HFF-Myc (cell line): ENCODE measurements at regions not wholly inside any gene's neighbourhood (a gene's known extent, or its start where the extent isn't known, plus 50 kb on each side); places are given as distances from the start of the nearest gene placed in this dataset.

Experiments used
- DNase-seq: peaks from one replicate; pipeline ENCODE4 v3.0.0-alpha.2; 2011; ENCODE audit warnings: low read depth; ENCODE audit errors: extremely low read depth
- H3K4me3 ChIP-seq: replicated peaks from 2 replicates; pipeline ENCODE4 v1.5.1; 2011; ENCODE audit warnings: low read depth, mild to moderate bottlenecking, control low read depth, low read length
- TF ChIP-seq, protein P1 (sequence below): IDR thresholded peaks from 2 replicates; pipeline ENCODE4 v1.5.1; 2012; ENCODE audit warnings: mild to moderate bottlenecking, low read depth, low read length, control low read depth; ENCODE audit errors: missing control alignments

DNA sequence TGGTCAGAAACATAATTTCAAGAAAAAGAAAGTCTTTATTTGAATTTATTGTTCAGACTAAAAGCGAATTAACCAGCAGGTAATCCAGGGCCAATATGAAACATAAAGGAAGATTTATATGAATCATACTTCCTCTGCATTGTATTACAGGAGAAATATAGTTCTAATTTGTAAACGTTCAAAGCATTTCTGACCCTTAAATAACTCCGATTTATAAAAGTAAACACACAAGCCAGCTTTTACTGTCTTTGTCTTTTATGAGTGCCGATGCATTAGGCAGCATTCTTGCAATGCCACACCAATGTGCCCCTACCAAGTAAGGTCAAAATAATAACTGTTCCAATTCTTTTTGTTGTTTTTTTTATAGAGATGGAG, 118.8 kb upstream of the RBBP8 start:
- no peak for DNase-seq
- no peak overlapping the region for H3K4me3 ChIP-seq
- TF ChIP-seq, protein P1, sequence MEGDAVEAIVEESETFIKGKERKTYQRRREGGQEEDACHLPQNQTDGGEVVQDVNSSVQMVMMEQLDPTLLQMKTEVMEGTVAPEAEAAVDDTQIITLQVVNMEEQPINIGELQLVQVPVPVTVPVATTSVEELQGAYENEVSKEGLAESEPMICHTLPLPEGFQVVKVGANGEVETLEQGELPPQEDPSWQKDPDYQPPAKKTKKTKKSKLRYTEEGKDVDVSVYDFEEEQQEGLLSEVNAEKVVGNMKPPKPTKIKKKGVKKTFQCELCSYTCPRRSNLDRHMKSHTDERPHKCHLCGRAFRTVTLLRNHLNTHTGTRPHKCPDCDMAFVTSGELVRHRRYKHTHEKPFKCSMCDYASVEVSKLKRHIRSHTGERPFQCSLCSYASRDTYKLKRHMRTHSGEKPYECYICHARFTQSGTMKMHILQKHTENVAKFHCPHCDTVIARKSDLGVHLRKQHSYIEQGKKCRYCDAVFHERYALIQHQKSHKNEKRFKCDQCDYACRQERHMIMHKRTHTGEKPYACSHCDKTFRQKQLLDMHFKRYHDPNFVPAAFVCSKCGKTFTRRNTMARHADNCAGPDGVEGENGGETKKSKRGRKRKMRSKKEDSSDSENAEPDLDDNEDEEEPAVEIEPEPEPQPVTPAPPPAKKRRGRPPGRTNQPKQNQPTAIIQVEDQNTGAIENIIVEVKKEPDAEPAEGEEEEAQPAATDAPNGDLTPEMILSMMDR: no peak

- TF ChIP-seq, protein P1: no peak
- no peak for DNase-seq
- no peak overlapping the region for H3K4me3 ChIP-seq
Observed at GRCh38 chr18:22816266-22817176, 116.6 kb upstream of the RBBP8 start.

- no peak overlapping the region for H3K4me3 ChIP-seq
- no peak for DNase-seq
- TF ChIP-seq, protein P1: no peak
Observed at GRCh38 chr18:22817844-22818243, 115.3 kb upstream of the RBBP8 start.

DNA sequence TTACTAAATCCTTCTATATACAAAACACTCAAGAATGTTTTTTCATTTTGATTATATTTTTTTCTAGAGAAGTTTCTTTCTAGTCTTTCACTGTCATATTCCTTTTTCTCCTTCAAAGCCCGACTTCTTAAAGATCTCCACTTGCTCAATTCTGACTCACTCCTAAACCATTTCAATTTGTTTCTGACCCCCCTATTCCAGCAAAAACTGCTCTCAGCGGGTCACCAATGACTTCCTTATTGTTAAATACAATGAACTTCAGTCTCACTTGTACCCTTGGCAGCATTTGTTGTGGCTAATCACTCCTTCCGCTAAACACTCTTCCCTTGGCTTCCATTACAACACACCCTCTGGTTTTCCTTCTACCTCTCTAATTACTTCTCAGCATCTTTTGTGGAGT, 111.1 kb upstream of the RBBP8 start:
- no peak overlapping the region for H3K4me3 ChIP-seq
- no peak for DNase-seq
- TF ChIP-seq, protein P1: no peak

DNA sequence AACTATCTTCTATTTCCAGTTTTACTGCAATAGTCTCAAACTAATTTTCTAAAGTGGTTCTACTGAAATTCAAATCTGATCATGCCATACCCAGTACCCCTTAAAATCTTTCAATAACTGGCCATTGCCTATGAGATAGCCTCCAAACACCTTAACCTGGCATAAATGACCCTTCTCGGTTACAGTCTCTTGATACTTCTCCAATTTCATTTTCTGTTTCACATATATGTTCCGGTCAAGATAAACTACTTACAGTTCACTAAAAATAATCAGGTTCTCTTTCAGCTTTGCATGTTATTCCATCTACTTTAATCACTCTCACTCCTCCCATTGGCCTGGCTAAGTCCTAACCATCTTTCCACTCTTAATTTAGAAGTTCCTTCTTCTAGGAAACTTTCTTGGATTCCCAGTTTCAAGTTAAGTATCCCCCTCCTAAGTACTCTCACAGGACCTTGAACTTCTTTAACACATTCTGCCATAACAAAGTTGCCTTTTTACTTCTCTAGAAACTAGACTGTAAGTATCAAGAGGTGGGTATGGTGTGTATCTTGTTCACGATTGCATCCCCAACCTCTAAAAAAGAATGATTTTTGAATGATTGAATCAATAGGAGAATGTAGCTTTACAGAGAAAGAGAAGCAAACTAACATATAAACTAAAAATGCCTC, 110.2 kb upstream of the RBBP8 start:
- H3K4me3 ChIP-seq: no peak overlapping the region
- DNase-seq: no peak
- TF ChIP-seq, protein P1: no peak

DNA sequence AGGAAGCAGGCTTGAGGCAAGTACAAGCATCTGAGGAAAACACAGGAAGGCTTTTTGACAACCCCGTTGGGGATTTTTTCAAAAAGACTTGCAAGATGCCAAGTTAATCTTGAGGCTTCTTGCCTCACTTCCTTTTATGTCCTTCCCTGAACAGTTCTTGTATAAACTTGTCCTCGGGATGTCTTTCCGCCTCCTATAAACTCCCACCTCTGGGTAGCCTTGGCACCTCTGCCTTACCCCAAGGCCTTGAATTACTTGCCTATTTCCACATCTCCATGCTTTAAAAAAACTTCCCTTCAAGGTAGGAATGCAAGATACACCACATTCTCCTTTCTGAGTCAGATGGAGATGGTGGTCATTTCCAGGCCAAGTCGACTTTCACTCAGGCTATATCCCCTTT, 106.4 kb upstream of the RBBP8 start:
- no peak overlapping the region for H3K4me3 ChIP-seq
- TF ChIP-seq, protein P1: no peak
- DNase-seq: no peak
